B cell (primary cell): ENCODE measurements at regions not wholly inside any gene's neighbourhood (a gene's known extent, or its start where the extent isn't known, plus 50 kb on each side); places are given as distances from the start of the nearest gene placed in this dataset. TPM values are rescaled to one million over a fixed set of nuclear protein-coding genes. Genes with fewer than 3 reads are reported as not detected.

Source experiments
- ATAC-seq: fragments of 200-7000 bp; cut with Tn5 transposase; one replicate; pipeline ENCODE4 v1.10.0; 2021; ENCODE audit warnings: low read depth, mild to moderate bottlenecking, moderate number of reproducible peaks, moderate library complexity
- CTCF ChIA-PET: fragments of 350-600 bp; sonication (Branson Sonifier 250); formaldehyde crosslinking; loops from one replicate; lab custom pipeline; 2021; ENCODE audit warnings: antibody characterized with exemption, inconsistent platforms; lab: Charles Lee
- POLR2A ChIA-PET: fragments of 350-600 bp; sonication (Branson Sonifier 250); formaldehyde crosslinking; loops from one replicate; lab custom pipeline; 2021; ENCODE audit warnings: antibody characterized with exemption; lab: Charles Lee
- DNase-seq: peaks from one replicate; pipeline ENCODE4 v3.0.0; 2013
- H2AFZ ChIP-seq: 2 replicates; pipeline ENCODE4 v1.6.1; 2012; ENCODE audit warnings: mild to moderate bottlenecking, low read depth, low read length; ENCODE audit not compliant: insufficient read depth, poor library complexity, severe bottlenecking
- H3K27ac ChIP-seq, 2 donors: 1 replicate in 1 of 2; 2 replicates in 1 of 2; pipeline ENCODE4 v1.5.1; 2012 to 2013; ENCODE audit warnings: low read length in 2 of 2, mild to moderate bottlenecking in 2 of 2, moderate library complexity in 1 of 2
- H3K27me3 ChIP-seq, 4 experiments: fragments of 200-600 bp in 1 of 4; sonication (generic) in 1 of 4; replicated peaks in 1 of 4; 1 replicate in 2 of 4; 2 replicates in 2 of 4; pipeline versions ENCODE4 v1.6.1 to v1.7.0; 2013 to 2016; ENCODE audit warnings: low read length in 3 of 4, mild to moderate bottlenecking in 2 of 4, mixed read lengths in 1 of 4, moderate library complexity in 1 of 4; ENCODE audit not compliant: insufficient read depth in 4 of 4, control insufficient read depth in 3 of 4; ENCODE audit errors: control extremely low read depth in 1 of 4
- H3K36me3 ChIP-seq, 2 experiments: replicated peaks in 1 of 2; 1 replicate in 1 of 2; 2 replicates in 1 of 2; pipeline versions ENCODE4 v1.6.1 to v1.7.1; 2013; ENCODE audit warnings: low read length in 1 of 2; ENCODE audit not compliant: insufficient read depth in 2 of 2, control insufficient read depth in 1 of 2; ENCODE audit errors: control extremely low read depth in 1 of 2, extremely low read depth in 1 of 2
- H3K4me1 ChIP-seq, 2 donors: fragments of 200-600 bp in 1 of 2; sonication (generic) in 1 of 2; 1 replicate in 1 of 2; 2 replicates in 1 of 2; pipeline versions ENCODE4 v1.5.1 to v1.6.1; 2013 to 2017; ENCODE audit warnings: low read length in 2 of 2; ENCODE audit not compliant: control insufficient read depth in 2 of 2, insufficient read depth in 2 of 2
- H3K4me2 ChIP-seq: replicated peaks from 2 replicates; pipeline ENCODE3; 2012; ENCODE audit warnings: mild to moderate bottlenecking, low read depth, low read length; ENCODE audit not compliant: poor library complexity, severe bottlenecking
- H3K4me3 ChIP-seq, 5 experiments: fragments of 200-600 bp in 1 of 5; sonication (generic) in 1 of 5; 1 replicate in 3 of 5; 2 replicates in 2 of 5; pipeline versions ENCODE4 v1.5.1 to v1.7.0; 2011 to 2016; ENCODE audit warnings: low read length in 4 of 5, mild to moderate bottlenecking in 4 of 5, low read depth in 2 of 5, control low read depth in 1 of 5, moderate library complexity in 1 of 5; ENCODE audit not compliant: insufficient read depth in 1 of 5; ENCODE audit errors: control extremely low read depth in 1 of 5, extremely low read depth in 1 of 5
- H3K79me2 ChIP-seq: fragments of 200-600 bp; sonication (generic); one replicate; pipeline ENCODE4 v1.6.0; 2016; ENCODE audit warnings: low read length; ENCODE audit not compliant: control insufficient read depth, insufficient read depth
- H3K9ac ChIP-seq: fragments of 200-600 bp; sonication (generic); 2 replicates; pipeline ENCODE4 v1.6.1; 2017; ENCODE audit warnings: mild to moderate bottlenecking, low read length, moderate library complexity
- H3K9me3 ChIP-seq, 3 donors: one replicate each; pipeline versions ENCODE4 v1.6.1 to v1.7.1; 2013; ENCODE audit warnings: low read length in 2 of 3; ENCODE audit not compliant: control insufficient read depth in 2 of 3, insufficient read depth in 1 of 3; ENCODE audit errors: control extremely low read depth in 1 of 3
- H4K20me1 ChIP-seq: 2 replicates; pipeline ENCODE4 v1.6.0; 2012; ENCODE audit warnings: mild to moderate bottlenecking, low read length; ENCODE audit not compliant: insufficient read depth, control insufficient read depth, poor library complexity, severe bottlenecking
- H3K27ac Mint-ChIP-seq: one replicate; pipeline ENCODE4 v1.8.0; 2021; ENCODE audit warnings: mixed read lengths
- H3K27me3 Mint-ChIP-seq: one replicate; pipeline ENCODE4 v1.8.0; 2021; ENCODE audit warnings: mixed read lengths
- H3K4me1 Mint-ChIP-seq: one replicate; pipeline ENCODE4 v1.8.0; 2021; ENCODE audit warnings: mixed read lengths
- H3K4me3 Mint-ChIP-seq: one replicate; pipeline ENCODE4 v1.8.0; 2021; ENCODE audit warnings: mixed read lengths
- H3K9me3 Mint-ChIP-seq: one replicate; pipeline ENCODE4 v1.8.0; 2022; ENCODE audit warnings: mixed read lengths; ENCODE audit not compliant: insufficient read depth
- CTCF ChIP-seq: fragments of 200-600 bp; IDR thresholded peaks from one replicate; pipeline ENCODE4 v1.8.0; 2022; ENCODE audit warnings: antibody characterized with exemption, mild to moderate bottlenecking
- EZH2 ChIP-seq: IDR thresholded peaks from 2 replicates; pipeline ENCODE4 v1.6.1; 2012; ENCODE audit warnings: borderline replicate concordance, low read depth, mild to moderate bottlenecking, moderate library complexity, low read length; ENCODE audit not compliant: insufficient read depth, poor library complexity, severe bottlenecking
- WGBS: methylation state at CpG from one replicate; pipeline ENCODE4 v1.1.5; 2013; ENCODE audit warnings: missing lambda C conversion rate; ENCODE audit not compliant: insufficient coverage; 5-methylcytosine and 5-hydroxymethylcytosine counted together
- intact Hi-C: fragments of 100-400 bp; cut with micrococcal nuclease; formaldehyde crosslinking; loops from one replicate; pipeline ENCODE4 v1.10.0; 2022
- small RNA-seq: library from RNA; depleted of rRNA; stranded (forward); fragments of <200 nt; gene quantifications from one replicate; pipeline ENCODE3, GENCODE V24; 2012; ENCODE audit warnings: low replicate concordance, low read depth; ENCODE audit not compliant: insufficient read length

DNA sequence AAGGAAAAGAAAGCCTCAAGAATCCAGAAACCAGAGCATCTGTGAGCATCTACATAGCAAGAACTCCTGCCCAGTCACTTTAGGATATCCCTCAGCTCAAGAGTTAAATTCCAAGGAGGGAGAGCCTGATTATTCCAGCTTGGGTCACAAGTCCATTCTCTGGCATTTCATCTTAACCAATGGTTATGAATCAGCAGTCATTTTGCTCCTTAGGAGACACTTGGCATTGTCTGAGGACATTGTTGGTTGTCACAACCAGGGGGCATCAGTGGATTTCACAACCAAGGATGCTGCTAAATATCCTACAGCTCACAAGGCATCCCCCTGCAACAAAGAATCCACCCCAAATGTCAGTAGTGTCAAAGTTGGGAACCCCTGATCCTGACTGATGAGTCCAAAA is 51.0 kb upstream of the LMCD1 start:
- no peak overlapping the region for H3K4me3 ChIP-seq
- no peak for ATAC-seq
- no peak for TF ChIP-seq EZH2
- TF ChIP-seq CTCF = no peak
- H3K4me1 ChIP-seq = no peaks in the 10 kb centered on the region
- H3K9ac ChIP-seq = no peak overlapping the region
- Mint-ChIP-seq H3K4me1 (no peaks in the 10 kb centered on the region), H3K27ac (no peak overlapping the region), H3K4me3 (no peak overlapping the region), H3K9me3 (no peaks in the 10 kb centered on the region), H3K27me3 (no peaks in the 10 kb centered on the region)
- POLR2A ChIA-PET = no interaction called here
- no peak for DNase-seq
- no peaks in the 10 kb centered on the region for H3K36me3 ChIP-seq
- H3K27me3 ChIP-seq = no peaks in the 10 kb centered on the region
- H2AFZ ChIP-seq = no peak overlapping the region
- no peak overlapping the region for H3K27ac ChIP-seq
- intact Hi-C loops = no loop called here
- no peak overlapping the region for H3K4me2 ChIP-seq
- H4K20me1 ChIP-seq = no peaks in the 10 kb centered on the region
- no peaks in the 10 kb centered on the region for H3K9me3 ChIP-seq
- H3K79me2 ChIP-seq = no peaks in the 10 kb centered on the region
- CTCF ChIA-PET = interaction anchor here (1.1 kb wide), 1 partner anchor 172 kb away, joined by 3 read pairs; no protein-coding TSS in a partner anchor

DNA sequence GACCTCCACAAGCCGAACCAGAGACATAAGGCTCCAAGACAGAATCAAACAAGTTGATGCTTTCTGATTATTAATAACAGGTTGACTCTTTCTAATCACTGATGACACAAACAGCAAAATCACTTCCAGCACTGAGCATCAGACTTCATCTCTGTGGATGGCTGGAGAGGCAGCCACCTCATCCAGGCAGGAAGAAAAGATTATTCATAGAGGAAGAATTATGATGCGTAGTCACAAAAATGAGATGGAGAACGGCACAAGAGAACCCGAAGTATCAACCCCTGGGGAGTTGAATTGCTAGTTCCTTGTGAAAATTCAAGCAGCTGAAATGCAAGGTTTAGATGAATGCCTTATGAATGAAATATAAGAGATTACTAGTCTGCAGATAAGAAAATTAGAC is 49.9 kb upstream of the LMCD1 start:
- H3K9me3 Mint-ChIP-seq = no peaks in the 10 kb centered on the region
- Histone ChIP-seq H3K9me3 (no peaks in the 10 kb centered on the region), H3K4me3 (no peak overlapping the region), H3K36me3 (no peaks in the 10 kb centered on the region), H3K4me1 (no peaks in the 10 kb centered on the region), H3K79me2 (no peaks in the 10 kb centered on the region), H3K4me2 (no peak overlapping the region), H3K27ac (no peak overlapping the region), H4K20me1 (no peaks in the 10 kb centered on the region), H3K27me3 (no peaks in the 10 kb centered on the region), H3K9ac (no peak overlapping the region), H2AFZ (no peak overlapping the region)
- ChIA-PET CTCF (no interaction called here), POLR2A (no interaction called here)
- H3K27ac Mint-ChIP-seq = no peak overlapping the region
- 93% methylated on average over 3 of the region's 4 CpGs for WGBS
- no peaks in the 10 kb centered on the region for H3K27me3 Mint-ChIP-seq
- intact Hi-C loops = no loop called here
- no peak overlapping the region for H3K4me3 Mint-ChIP-seq
- no peak for DNase-seq
- no peak for TF ChIP-seq CTCF
- TF ChIP-seq EZH2 = no peak
- ATAC-seq = no peak
- no peaks in the 10 kb centered on the region for H3K4me1 Mint-ChIP-seq

Small RNAs in the stretch of these regions (small RNA-seq; reads per million reads assigned to genes)
- gene RNU4ATAC17P = not detected
